ENCODE measurements at regions not wholly inside any gene's neighbourhood (a gene's known extent, or its start where the extent isn't known, plus 50 kb on each side); places are given as distances from the start of the nearest gene placed in this dataset.

- H4K91ac ChIP-seq (ENCODE audit: insufficient read depth, low read depth, low read length): no peak overlapping the region
- no peak overlapping the region for H2BK120ac ChIP-seq (ENCODE audit: low read depth, low read length)
- no peak overlapping the region for H3K18ac ChIP-seq (ENCODE audit: low read depth, low read length)
- no peak overlapping the region for H2AFZ ChIP-seq (replicated peaks; ENCODE audit: low read length, poor library complexity)
- H2AK9ac ChIP-seq (replicated peaks; ENCODE audit: low read depth, low read length, poor library complexity): no peak overlapping the region
- H2BK5ac ChIP-seq (ENCODE audit: low read depth, low read length, poor library complexity, severe bottlenecking): no peak overlapping the region
- WGBS, 2 experiments (ENCODE audit: extremely low coverage in 2 of 2, insufficient read length in 1 of 2): no CpG with 5 or more reads among the region's 2 CpGs
- no peak overlapping the region for H3K27ac ChIP-seq (ENCODE audit: insufficient read depth, low read length)
- H3K14ac ChIP-seq (replicated peaks; ENCODE audit: low read depth, low read length): no peak overlapping the region
- DNase-seq: no peak
- H2AK5ac ChIP-seq (ENCODE audit: low read depth, low read length): no peak overlapping the region
- no peak overlapping the region for H4K5ac ChIP-seq (ENCODE audit: low read depth, low read length)
- BruUV-seq (replicated peaks): no TSS peak
- no peak overlapping the region for H3K9ac ChIP-seq (ENCODE audit: low read depth, low read length)
- peaks cover 12% of the 10 kb centered on the region; the same call in 1 of the 2 replicates for H3K9me3 ChIP-seq (ENCODE audit: control insufficient read depth, insufficient read depth, low read length)
- H3K4me2 ChIP-seq (ENCODE audit: low read depth, low read length): no peak overlapping the region
- no peak overlapping the region for H4K8ac ChIP-seq (ENCODE audit: low read depth in 2 of 2, low read length in 2 of 2)
- dilution Hi-C loops (cut with HindIII; ENCODE audit: low sequenced_read_pairs, unreplicated experiment) (no loop called here), in situ Hi-C loops (cut with MboI; ENCODE audit: low sequenced_read_pairs) (no loop called here), intact Hi-C loops (cut with micrococcal nuclease) (no loop called here)
- no peak overlapping the region for H3K23ac ChIP-seq (ENCODE audit: low read depth, low read length)
- no peaks in the 10 kb centered on the region for H4K20me1 ChIP-seq (ENCODE audit: insufficient read depth, low read length)
- H3K4me3 ChIP-seq (ENCODE audit: insufficient read depth, low read depth, low read length): no peak overlapping the region
- ChIA-PET CTCF (no interaction called here), POLR2A (ENCODE audit: unreplicated experiment) (no interaction called here)
- no peak overlapping the region for H2BK20ac ChIP-seq (ENCODE audit: low read depth, low read length)
- no peaks in the 10 kb centered on the region for H3K79me1 ChIP-seq (ENCODE audit: low read depth in 1 of 2, low read length in 2 of 2)
- H3K36me3 ChIP-seq (ENCODE audit: control insufficient read depth, insufficient read depth, low read length): no peaks in the 10 kb centered on the region
- H3K4ac ChIP-seq (ENCODE audit: low read depth, low read length): no peak overlapping the region
- no peaks in the 10 kb centered on the region for H3K4me1 ChIP-seq (ENCODE audit: control insufficient read depth, insufficient read depth, low read length)
- H3K56ac ChIP-seq (ENCODE audit: extremely low read depth, insufficient read depth, low read length): no peak overlapping the region
- TF ChIP-seq BHLHE40 (IDR thresholded peaks at IDR 0.05; ENCODE audit: low read depth, low read length) (no peak), MXI1 (IDR thresholded peaks at IDR 0.05; ENCODE audit: borderline replicate concordance, low read depth, low read length) (no peak)
- no peak overlapping the region for H2BK15ac ChIP-seq (ENCODE audit: low read depth, low read length)
- no peaks in the 10 kb centered on the region for H3K27me3 ChIP-seq (ENCODE audit: control insufficient read depth, insufficient read depth, low read length)
- ATAC-seq (ENCODE audit: low read depth): no peak
- H3K9me1 ChIP-seq (ENCODE audit: insufficient read depth, low read length): no peaks in the 10 kb centered on the region
Measured at GRCh38 chr9:85248514-85249312, 493.0 kb downstream of the AGTPBP1 start.
